Memory B cell (primary cell): ENCODE measurements at regions not wholly inside any gene's neighbourhood (a gene's known extent, or its start where the extent isn't known, plus 50 kb on each side); places are given as distances from the start of the nearest gene placed in this dataset.
"Not testable (repeated sequence)": the region's sequence is repeated elsewhere in the genome, so short reads cannot be mapped to it uniquely, and the experiment has no call there.

Experiments
- ATAC-seq: fragments of 150-1000 bp; cut with Tn5 transposase; 2 replicates; pipeline ENCODE4 v1.10.0; 2021; ENCODE audit warnings: low read depth, mild to moderate bottlenecking, moderate library complexity
- DNase-seq, 2 donors: peaks; one replicate each; pipeline ENCODE4 v3.0.0; 2022; ENCODE audit warnings: low spot score in 2 of 2
- H3K27ac Mint-ChIP-seq: one replicate; pipeline ENCODE4 v1.8.0; 2022; ENCODE audit warnings: mild to moderate bottlenecking, moderate library complexity, mixed read lengths
- H3K27me3 Mint-ChIP-seq: one replicate; pipeline ENCODE4 v1.8.0; 2022; ENCODE audit warnings: mixed read lengths
- H3K36me3 Mint-ChIP-seq: one replicate; pipeline ENCODE4 v1.8.0; 2022; ENCODE audit warnings: mild to moderate bottlenecking, mixed read lengths
- H3K4me1 Mint-ChIP-seq: one replicate; pipeline ENCODE4 v1.8.0; 2022; ENCODE audit warnings: mixed read lengths
- H3K4me3 Mint-ChIP-seq: one replicate; pipeline ENCODE4 v1.8.0; 2022; ENCODE audit warnings: mild to moderate bottlenecking, moderate library complexity, mixed read lengths
- H3K9me3 Mint-ChIP-seq: one replicate; pipeline ENCODE4 v1.8.0; 2022; ENCODE audit warnings: mixed read lengths

- Mint-ChIP-seq H3K27me3 (peaks cover 2% of the 10 kb centered on the region), H3K9me3 (peaks cover 1% of the 10 kb centered on the region), H3K36me3 (no peaks in the 10 kb centered on the region), H3K4me1 (peaks cover 2% of the 10 kb centered on the region), H3K4me3 (no peak overlapping the region), H3K27ac (no peak overlapping the region)
- ATAC-seq = no peak
- no peak for DNase-seq
Observed at GRCh38 chr21:34229353-34229752, 134.5 kb upstream of the KCNE2 start.

DNA sequence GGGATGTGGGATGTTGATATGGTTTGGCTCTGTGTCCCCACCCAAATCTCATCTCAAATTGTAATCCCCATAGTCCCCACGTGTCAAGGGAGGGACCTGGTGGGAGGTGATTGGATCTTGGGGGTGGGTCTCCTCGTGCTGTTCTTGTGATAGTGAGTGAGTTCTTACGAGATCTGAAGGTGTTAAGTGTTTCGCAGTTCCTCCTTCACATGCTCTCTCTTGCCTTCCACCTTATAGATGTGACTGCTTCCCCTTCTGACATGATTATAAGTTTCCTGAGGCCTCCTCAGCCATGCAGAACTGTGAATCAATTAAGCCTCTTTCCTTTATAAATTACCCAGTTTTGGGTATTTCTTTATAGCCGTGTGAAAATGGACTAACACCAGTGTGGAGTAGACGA lies 130.1 kb upstream of the KCNE2 start:
- not testable (repeated sequence) for H3K36me3 Mint-ChIP-seq, H3K4me3 Mint-ChIP-seq, DNase-seq, H3K9me3 Mint-ChIP-seq, H3K4me1 Mint-ChIP-seq, ATAC-seq, H3K27ac Mint-ChIP-seq, H3K27me3 Mint-ChIP-seq

DNA sequence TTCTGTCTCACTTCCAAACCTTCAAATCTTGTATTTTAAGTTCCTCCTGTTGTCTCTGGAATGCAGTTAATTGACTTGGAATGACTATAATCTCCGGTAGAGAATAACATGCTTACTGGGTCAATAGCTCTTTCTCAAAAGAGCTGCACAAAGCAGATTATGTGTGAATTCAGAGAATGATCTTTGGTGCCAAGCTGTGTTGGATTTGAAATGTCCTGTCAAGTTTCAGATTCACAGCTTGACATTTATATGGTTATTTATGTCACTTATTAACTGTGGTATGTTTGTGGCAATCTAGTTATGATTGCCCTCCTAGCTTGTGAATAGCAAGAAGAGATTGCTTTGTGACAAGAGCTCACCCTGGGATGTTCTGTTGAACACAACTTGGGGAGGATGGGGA lies 128.3 kb upstream of the KCNE2 start:
- DNase-seq = no peak
- H3K4me3 Mint-ChIP-seq = no peak overlapping the region
- no peaks in the 10 kb centered on the region for H3K4me1 Mint-ChIP-seq
- peaks cover 7% of the 10 kb centered on the region for H3K36me3 Mint-ChIP-seq
- peaks cover 3% of the 10 kb centered on the region for H3K27me3 Mint-ChIP-seq
- no peak for ATAC-seq
- H3K27ac Mint-ChIP-seq = no peak overlapping the region
- peaks cover 4% of the 10 kb centered on the region for H3K9me3 Mint-ChIP-seq

GRCh38 chr21:34242973-34243372 lies 120.8 kb upstream of the KCNE2 start:
- peaks cover under 1% of the 10 kb centered on the region for H3K9me3 Mint-ChIP-seq
- ATAC-seq = no peak
- H3K27me3 Mint-ChIP-seq = no peaks in the 10 kb centered on the region
- DNase-seq = no peak
- H3K4me3 Mint-ChIP-seq = no peak overlapping the region
- H3K27ac Mint-ChIP-seq = no peak overlapping the region
- peaks cover 2% of the 10 kb centered on the region for H3K4me1 Mint-ChIP-seq
- no peaks in the 10 kb centered on the region for H3K36me3 Mint-ChIP-seq

DNA sequence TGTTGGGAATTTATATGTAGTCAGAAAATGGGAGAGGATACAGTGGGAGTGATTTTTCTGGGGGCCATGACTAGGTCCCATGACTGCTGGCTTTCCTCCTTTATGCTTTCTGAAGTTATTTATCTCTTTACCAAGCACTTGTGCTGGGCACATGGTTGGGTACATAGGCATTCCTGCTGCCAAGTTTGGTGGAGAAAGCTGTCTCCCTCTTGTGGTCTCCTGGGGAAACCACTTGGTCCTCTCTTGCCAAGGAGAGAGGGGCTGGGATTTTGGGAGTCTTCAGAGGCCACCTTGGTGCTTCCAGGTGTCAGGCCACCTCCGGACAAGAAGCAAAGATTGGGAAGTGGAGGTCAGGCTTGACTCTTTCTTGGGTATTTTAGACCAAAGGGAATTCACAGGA lies 120.2 kb upstream of the KCNE2 start:
- ATAC-seq (no peak), DNase-seq (no peak)
- no peaks in the 10 kb centered on the region for H3K9me3 Mint-ChIP-seq
- H3K36me3 Mint-ChIP-seq = no peaks in the 10 kb centered on the region
- peaks cover 2% of the 10 kb centered on the region for H3K4me1 Mint-ChIP-seq
- no peak overlapping the region for H3K27ac Mint-ChIP-seq
- no peak overlapping the region for H3K4me3 Mint-ChIP-seq
- H3K27me3 Mint-ChIP-seq = no peaks in the 10 kb centered on the region

DNA sequence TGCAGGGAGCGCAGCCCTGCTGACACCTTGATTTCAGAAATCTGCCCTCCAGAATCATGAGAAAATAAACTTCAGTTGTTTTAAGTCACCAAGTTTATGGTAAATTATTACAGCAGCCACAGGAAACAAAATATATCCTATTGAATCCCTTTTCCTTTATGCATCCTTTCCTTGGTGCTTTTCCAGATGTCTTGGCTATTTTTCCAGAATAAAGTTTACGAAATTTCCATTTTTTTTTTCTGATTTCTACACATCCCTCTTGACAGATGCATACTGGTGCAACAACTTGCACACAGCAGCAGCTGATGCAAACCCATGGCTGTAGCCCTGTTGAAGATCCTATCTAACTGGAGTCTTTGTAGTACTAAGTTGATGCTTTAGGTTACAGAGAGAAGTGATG lies 111.1 kb upstream of the KCNE2 start:
- peaks cover 29% of the 10 kb centered on the region for H3K9me3 Mint-ChIP-seq
- H3K27me3 Mint-ChIP-seq = peaks cover 7% of the 10 kb centered on the region
- no peak for ATAC-seq

GRCh38 chr21:34255073-34255472 lies 108.7 kb upstream of the KCNE2 start:
- Mint-ChIP-seq H3K4me3 (no peak overlapping the region), H3K4me1 (no peaks in the 10 kb centered on the region), H3K27me3 (peaks cover 8% of the 10 kb centered on the region), H3K36me3 (peaks cover 7% of the 10 kb centered on the region), H3K27ac (no peak overlapping the region), H3K9me3 (peaks cover 30% of the 10 kb centered on the region)
- no peak for DNase-seq
- no peak for ATAC-seq

More for the DNA sequence above, 111.1 kb upstream of the KCNE2 start:
- Mint-ChIP-seq H3K4me1 (no peaks in the 10 kb centered on the region), H3K27ac (no peak overlapping the region), H3K36me3 (peaks cover 7% of the 10 kb centered on the region), H3K4me3 (no peak overlapping the region)
- no peak for DNase-seq

GRCh38 chr21:34260277-34261008 lies 103.4 kb upstream of the KCNE2 start:
- H3K4me1 Mint-ChIP-seq = no peaks in the 10 kb centered on the region
- H3K27ac Mint-ChIP-seq = no peak overlapping the region
- ATAC-seq (no peak), DNase-seq (no peak)
- peaks cover 21% of the 10 kb centered on the region for H3K9me3 Mint-ChIP-seq
- peaks cover 10% of the 10 kb centered on the region for H3K27me3 Mint-ChIP-seq
- H3K36me3 Mint-ChIP-seq = peaks cover 11% of the 10 kb centered on the region
- H3K4me3 Mint-ChIP-seq = no peak overlapping the region

GRCh38 chr21:34261841-34262468 lies 101.9 kb upstream of the KCNE2 start:
- H3K4me3 Mint-ChIP-seq = no peak overlapping the region
- peaks cover 9% of the 10 kb centered on the region for H3K36me3 Mint-ChIP-seq
- H3K4me1 Mint-ChIP-seq = no peaks in the 10 kb centered on the region
- ATAC-seq (no peak), DNase-seq (no peak)
- peaks cover 18% of the 10 kb centered on the region for H3K9me3 Mint-ChIP-seq
- H3K27me3 Mint-ChIP-seq = peaks cover 8% of the 10 kb centered on the region
- H3K27ac Mint-ChIP-seq = no peak overlapping the region

GRCh38 chr21:34262469-34262845 lies 101.3 kb upstream of the KCNE2 start:
- peaks cover 8% of the 10 kb centered on the region for H3K36me3 Mint-ChIP-seq
- no peak overlapping the region for H3K27ac Mint-ChIP-seq
- ATAC-seq (no peak), DNase-seq (no peak)
- H3K27me3 Mint-ChIP-seq = peaks cover 6% of the 10 kb centered on the region
- no peak overlapping the region for H3K4me3 Mint-ChIP-seq
- H3K9me3 Mint-ChIP-seq = peaks cover 14% of the 10 kb centered on the region
- no peaks in the 10 kb centered on the region for H3K4me1 Mint-ChIP-seq

DNA sequence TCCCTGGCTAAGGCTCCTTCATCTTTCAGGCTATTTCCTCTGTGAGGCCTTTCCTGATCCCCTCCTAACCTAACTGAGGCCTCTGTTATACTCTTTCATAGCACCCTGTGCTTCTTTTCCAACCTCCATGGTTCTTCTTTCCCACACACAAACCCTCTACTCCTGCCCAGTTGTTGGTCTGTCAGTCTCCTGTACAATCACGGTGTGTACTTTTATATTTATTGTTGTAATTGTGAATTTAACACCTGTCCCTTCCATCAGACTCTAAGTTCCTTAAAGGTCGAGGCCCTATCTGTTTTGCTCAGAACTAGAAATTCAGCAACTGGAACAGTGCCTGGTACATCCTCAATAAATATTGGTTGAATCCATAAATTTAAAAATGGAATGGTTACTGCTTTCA lies 100.2 kb upstream of the KCNE2 start:
- peaks cover 11% of the 10 kb centered on the region for H3K9me3 Mint-ChIP-seq
- ATAC-seq = no peak
- no peak overlapping the region for H3K27ac Mint-ChIP-seq
- peaks cover 8% of the 10 kb centered on the region for H3K36me3 Mint-ChIP-seq
- DNase-seq = no peak
- no peak overlapping the region for H3K4me3 Mint-ChIP-seq
- H3K4me1 Mint-ChIP-seq = no peaks in the 10 kb centered on the region
- peaks cover 7% of the 10 kb centered on the region for H3K27me3 Mint-ChIP-seq

DNA sequence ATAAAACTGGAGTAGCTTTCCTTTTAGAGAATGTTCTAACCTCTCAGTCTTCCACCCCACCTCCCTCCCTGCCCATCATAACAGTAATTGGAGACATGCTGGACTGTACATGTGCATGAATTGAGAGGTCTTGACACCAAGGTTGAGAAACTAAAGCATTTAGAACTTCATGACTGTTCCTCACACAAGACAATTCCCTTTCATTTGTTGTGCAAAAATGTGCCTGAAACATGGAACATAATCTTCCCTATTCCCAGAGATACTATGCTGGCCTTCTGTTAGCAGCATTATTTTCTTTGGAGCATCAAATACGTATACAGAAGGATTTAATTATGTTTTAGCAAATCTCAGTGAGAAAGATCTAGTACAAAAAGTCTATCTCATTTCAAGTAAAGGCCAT lies 97.5 kb upstream of the KCNE2 start:
- Mint-ChIP-seq H3K4me3 (no peak overlapping the region), H3K27ac (no peak overlapping the region), H3K9me3 (peaks cover 10% of the 10 kb centered on the region), H3K4me1 (no peaks in the 10 kb centered on the region), H3K36me3 (peaks cover 8% of the 10 kb centered on the region), H3K27me3 (peaks cover 10% of the 10 kb centered on the region)
- DNase-seq = no peak
- no peak for ATAC-seq

DNA sequence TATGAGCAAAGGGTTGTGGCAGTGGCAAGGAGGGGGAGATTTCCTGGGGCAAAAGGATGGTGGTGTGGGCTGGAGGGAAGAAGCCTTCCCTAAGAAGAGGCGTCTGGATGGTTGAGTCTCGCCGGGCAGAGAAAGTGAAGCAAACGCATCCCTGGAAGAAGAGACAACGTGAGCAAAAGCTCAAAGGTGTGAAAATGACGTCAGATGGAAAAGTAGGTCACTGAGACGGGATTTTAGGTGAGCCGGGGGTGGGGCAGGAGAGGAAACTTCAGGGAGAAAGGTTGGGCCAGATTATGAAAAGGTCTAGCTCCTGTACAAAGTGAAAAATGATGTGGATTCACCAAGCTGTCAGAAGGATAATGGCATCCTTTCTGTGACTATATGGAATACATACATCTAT lies 95.3 kb upstream of the KCNE2 start:
- H3K9me3 Mint-ChIP-seq = peaks cover 4% of the 10 kb centered on the region
- no peak overlapping the region for H3K27ac Mint-ChIP-seq
- peaks cover 9% of the 10 kb centered on the region for H3K27me3 Mint-ChIP-seq
- no peak for ATAC-seq
- DNase-seq = no peak
- H3K4me3 Mint-ChIP-seq = no peak overlapping the region
- H3K4me1 Mint-ChIP-seq = no peaks in the 10 kb centered on the region
- peaks cover 2% of the 10 kb centered on the region for H3K36me3 Mint-ChIP-seq

- Mint-ChIP-seq H3K36me3 (no peaks in the 10 kb centered on the region), H3K9me3 (no peaks in the 10 kb centered on the region), H3K27ac (no peak overlapping the region), H3K27me3 (peaks cover 10% of the 10 kb centered on the region), H3K4me3 (no peak overlapping the region), H3K4me1 (no peaks in the 10 kb centered on the region)
- DNase-seq (no peak), ATAC-seq (no peak)
Observed at GRCh38 chr21:34270411-34270810, 93.4 kb upstream of the KCNE2 start.
